Epithelial cell of prostate (primary cell): ENCODE measurements at regions not wholly inside any gene's neighbourhood (a gene's known extent, or its start where the extent isn't known, plus 50 kb on each side); places are given as distances from the start of the nearest gene placed in this dataset.
"Not testable (repeated sequence)": the region's sequence is repeated elsewhere in the genome, so short reads cannot be mapped to it uniquely, and the experiment has no call there.

Experiments
- DNase-seq: peaks from one replicate; pipeline ENCODE4 v3.0.0-alpha.2; 2011; ENCODE audit warnings: low read depth, low spot score
- H3K27ac ChIP-seq: fragments of 450-650 bp; 2 replicates; pipeline ENCODE4 v1.5.1; 2017; ENCODE audit warnings: mild to moderate bottlenecking

DNA sequence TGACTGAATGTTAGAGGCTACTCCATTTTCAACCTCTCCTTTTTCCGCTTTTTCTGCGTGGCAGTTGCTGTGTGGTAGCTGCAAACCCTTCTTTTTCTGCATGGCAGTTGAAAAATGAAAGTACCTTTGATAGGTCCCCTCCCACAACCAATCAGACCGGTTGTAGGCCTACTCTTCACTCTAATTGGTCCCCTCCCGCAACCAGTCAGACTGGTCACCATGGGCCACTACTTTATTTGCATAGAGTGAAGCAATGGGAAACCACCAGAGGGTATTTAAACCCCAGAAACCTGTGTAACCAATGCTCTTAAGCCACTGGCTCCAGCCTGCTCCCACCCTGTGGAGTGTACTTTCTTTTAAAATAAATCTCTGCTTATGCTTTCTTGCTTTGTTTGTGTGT, 877.8 kb downstream of the FAM133A start:
- no peak for DNase-seq
- H3K27ac ChIP-seq: no peak overlapping the region

- no peak for DNase-seq
- no peak overlapping the region for H3K27ac ChIP-seq
Observed at GRCh38 chrX:94560930-94561329, 886.9 kb downstream of the FAM133A start.

DNA sequence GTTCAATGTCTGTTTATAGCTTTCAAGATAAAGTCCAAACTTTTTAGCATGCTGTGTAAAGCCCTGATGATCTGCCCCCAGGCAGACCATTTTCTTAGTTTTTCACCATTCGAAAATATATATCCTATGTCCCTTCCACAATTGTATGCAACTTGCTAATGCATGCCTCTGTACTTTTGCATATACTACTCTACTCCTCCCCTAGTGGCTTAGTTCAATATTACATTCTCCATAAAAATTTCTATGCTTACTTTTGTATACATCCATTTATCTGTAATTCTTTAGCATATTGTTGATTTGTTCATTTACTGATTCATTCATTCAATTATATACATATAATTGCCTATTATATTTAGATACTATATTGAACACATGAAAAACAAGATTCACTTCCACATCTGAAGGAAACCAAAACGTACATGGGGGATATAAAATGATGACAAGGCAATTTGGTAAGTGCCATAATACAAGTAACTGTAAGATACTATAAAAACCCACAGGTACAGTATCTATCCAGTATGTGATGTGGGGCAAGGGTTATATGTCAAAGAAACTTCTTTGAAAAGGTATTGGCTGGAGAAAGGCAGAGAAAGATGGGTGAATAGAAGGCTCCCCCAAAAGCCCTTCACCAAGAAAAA, 902.5 kb downstream of the FAM133A start:
- H3K27ac ChIP-seq: no peak overlapping the region
- no peak for DNase-seq

- no peak overlapping the region for H3K27ac ChIP-seq
- DNase-seq: no peak
Observed at GRCh38 chrX:94600077-94600476, 926.1 kb downstream of the FAM133A start.

- H3K27ac ChIP-seq: no peak overlapping the region
- DNase-seq: no peak
Observed at GRCh38 chrX:94612140-94612539, 938.1 kb downstream of the FAM133A start.

- no peak overlapping the region for H3K27ac ChIP-seq
- DNase-seq: no peak
Observed at GRCh38 chrX:94633237-94633636, 959.2 kb downstream of the FAM133A start.

DNA sequence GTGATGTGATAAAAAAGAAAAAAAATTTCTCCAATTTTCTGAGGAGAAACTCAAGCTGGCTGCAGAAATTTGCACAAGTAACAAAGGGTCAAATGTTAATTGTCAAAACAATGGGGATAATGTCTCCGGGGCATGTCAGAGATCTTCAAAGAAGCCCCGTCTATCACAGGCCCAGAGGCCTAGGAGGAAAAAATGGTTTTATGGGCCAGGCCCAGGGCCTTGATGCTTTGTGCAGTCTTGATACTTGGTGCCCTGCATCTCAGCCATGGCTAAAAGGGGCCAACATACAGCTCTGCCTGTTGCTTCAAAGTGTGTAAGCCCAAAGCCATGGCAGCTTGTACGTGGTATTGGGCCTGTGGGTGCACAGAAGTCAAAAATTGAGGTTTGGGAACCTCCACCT, 961.0 kb downstream of the FAM133A start:
- no peak overlapping the region for H3K27ac ChIP-seq
- no peak for DNase-seq

DNA sequence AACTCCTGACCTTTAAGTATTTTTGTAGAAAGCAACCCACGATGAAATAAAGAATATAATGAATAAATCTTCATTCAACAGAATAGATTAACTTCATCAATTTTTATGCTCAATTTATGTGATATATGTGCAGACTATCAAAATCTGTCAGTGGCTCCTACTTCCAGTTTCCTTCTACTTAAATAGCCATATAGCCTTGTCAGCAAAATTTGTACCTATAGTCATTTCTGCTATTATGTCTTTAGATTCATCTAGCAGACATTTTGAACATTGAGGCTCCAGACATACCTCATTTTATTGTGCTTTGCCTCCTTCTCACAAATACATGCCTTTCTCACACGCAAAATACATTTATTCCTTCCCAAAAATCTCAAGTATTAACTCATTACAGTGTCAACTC, 971.7 kb downstream of the FAM133A start:
- no peak overlapping the region for H3K27ac ChIP-seq
- no peak for DNase-seq

DNA sequence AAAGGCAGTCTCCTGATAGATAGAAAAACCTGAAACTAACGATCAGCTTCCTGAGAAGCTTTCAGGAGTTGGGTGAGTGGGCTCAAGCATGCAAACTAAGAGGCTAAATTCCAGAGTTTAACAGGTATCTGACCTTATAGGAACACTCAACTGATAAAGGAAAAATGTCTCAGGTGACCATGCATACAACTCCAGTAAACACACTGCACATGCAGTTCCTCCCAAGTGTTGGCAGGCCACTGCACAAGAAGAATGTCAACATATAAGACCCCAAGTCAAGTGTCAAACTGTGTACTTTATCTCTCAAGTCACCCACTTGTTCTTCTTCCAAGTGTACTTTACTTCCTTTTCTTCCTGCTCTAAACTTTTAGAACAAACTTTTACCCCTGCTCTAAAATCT, 981.2 kb downstream of the FAM133A start:
- no peak for DNase-seq

GRCh38 chrX:94662689-94663088, 988.7 kb downstream of the FAM133A start:
- H3K27ac ChIP-seq: no peak overlapping the region
- DNase-seq: no peak

More for the DNA sequence above, 981.2 kb downstream of the FAM133A start:
- H3K27ac ChIP-seq: no peak overlapping the region

- DNase-seq: no peak
- no peak overlapping the region for H3K27ac ChIP-seq
Observed at GRCh38 chrX:94676285-94676684, 1002.3 kb downstream of the FAM133A start.

- H3K27ac ChIP-seq: no peak overlapping the region
- no peak for DNase-seq
Observed at GRCh38 chrX:94686071-94686470, 1012.1 kb downstream of the FAM133A start.

DNA sequence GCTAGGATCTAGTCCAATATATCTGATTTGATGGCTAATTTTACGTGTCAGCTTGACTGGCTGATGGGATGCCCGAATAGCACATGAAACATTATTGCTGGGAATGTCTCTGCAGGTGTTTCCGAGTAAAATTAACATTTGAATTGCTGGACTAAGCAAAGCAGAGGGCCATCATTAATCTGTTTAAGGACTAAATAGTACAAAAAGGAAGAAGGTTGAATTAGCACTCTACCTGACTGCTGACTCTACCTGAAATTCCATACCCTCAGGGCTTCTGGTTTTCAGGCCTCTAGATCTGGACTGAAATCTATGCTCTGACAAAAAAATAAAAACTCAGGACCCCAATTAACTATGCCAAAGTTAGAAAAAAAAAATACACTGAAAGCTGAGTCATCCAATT, 1021.9 kb downstream of the FAM133A start:
- no peak overlapping the region for H3K27ac ChIP-seq
- DNase-seq: no peak

DNA sequence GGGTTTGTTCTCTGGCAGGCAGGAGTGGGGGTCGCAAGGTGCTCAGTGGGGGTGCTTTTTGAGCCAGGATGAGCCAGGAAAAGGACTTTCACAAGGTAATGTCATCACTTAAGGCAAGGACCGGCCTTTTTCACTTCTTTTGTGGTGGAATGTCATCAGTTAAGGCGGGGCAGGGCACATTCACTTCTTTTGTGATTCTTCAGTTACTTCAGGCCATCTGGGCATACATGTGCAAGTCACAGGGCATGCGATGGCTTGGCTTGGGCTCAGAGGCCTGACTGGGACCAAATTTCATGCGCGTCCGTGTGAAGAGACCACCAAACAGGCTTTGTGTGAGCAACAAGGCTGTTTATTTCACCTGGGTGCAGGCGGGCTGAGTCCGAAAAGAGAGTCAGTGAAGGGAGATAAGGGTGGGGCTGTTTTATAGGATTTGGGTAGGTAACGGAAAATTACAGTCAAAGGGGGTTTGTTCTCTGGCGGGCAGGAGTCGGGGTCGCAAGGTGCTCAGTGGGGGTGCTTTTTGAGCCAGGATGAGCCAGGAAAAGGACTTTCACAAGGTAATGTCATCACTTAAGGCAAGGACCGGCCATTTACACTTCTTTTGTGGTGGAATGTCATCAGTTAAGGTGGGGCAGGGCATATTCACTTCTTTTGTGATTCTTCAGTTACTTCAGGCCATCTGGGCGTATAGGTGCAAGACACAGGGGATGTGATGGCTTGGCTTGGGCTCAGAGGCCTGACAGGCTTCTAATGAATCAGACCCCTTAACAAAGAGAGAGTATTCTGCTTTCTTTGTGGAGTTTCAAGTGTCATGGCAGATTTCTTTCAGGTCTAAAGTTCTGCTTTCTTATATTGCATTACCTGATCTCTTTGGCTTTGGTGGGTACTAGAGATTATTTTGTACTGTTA, 1030.6 kb downstream of the FAM133A start:
- not testable (repeated sequence) for DNase-seq, H3K27ac ChIP-seq

DNA sequence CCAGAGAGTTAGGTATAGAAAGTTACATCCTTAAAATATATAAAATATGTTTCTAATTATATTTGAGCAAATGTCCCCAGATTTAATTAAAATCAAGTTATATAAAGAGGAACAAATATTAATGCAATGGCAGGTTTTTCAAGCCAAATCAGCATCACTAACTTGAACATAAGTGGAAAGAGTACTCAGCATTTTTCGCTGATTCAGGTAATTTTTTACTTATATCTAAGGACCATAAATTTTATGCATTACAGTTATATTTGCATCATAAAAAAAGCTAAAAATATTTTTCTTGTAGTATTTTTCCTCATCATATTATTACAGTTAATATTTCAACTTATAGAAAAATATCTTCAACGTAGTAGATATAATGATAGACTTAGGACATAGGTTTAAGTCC, 1047.4 kb downstream of the FAM133A start:
- H3K27ac ChIP-seq: no peak overlapping the region
- no peak for DNase-seq

GRCh38 chrX:94722578-94722977, 1048.6 kb downstream of the FAM133A start:
- no peak overlapping the region for H3K27ac ChIP-seq
- DNase-seq: no peak

- H3K27ac ChIP-seq: no peak overlapping the region
- DNase-seq: no peak
Observed at GRCh38 chrX:94742772-94743171, 1068.8 kb downstream of the FAM133A start.

DNA sequence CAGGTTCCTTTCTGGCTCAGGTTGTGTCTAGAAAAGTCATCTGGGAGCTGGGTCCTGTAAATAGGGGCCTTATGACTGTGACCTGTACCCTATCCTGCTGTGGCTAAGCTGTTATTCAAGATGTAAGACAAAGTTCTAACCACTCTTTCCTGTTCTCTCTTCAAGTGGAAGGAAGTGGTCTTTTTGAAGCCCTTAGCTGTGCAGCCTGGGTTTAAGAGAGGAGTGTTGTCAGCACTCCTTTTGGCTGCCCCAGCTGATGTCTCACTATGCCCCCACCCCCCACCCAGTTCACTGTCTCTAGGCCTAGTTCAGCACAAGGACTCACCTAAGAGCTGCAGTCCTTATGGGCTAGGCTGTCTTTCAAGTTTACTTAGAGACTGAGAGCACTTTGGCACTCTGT, 1069.5 kb downstream of the FAM133A start:
- no peak for DNase-seq
- H3K27ac ChIP-seq: no peak overlapping the region

DNA sequence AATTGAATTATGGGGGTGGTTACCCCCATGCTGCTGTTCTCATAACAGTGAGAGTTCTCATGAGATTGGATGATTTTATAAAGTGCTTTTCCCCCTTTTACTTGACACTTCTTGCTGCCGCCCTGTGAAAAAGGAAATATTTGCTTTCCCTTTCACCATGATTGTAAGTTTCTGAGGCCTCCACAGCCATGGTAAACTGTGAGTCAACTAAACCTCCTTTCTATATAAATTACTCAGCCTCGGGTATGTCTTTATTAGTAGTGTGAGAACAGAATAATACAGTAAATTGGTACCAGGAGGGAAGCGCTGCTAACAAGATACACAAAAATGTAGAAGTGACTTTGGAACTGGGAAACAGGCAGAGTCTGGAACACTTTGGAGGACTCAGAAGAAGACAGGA, 1070.8 kb downstream of the FAM133A start:
- DNase-seq: no peak
- no peak overlapping the region for H3K27ac ChIP-seq

DNA sequence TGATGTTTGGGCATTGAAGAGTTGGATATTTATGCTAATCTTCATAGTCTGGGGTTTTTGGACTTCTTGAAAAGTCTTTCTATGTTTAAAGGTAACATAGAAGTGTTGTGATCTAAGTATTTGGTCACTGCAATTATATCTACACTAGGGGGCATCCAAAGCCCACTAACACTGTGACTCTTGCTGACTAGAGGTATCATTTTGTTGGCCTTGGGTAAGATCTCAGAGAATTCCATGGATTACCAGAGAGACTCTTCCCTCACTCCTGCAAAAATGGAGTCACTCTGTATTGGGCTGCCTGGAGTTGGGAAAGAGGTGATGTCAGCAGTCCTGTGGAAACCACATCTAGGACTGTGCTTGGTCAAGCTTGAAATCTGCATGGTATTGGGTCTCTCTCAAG, 1077.6 kb downstream of the FAM133A start:
- H3K27ac ChIP-seq: no peak overlapping the region

GRCh38 chrX:94752434-94753169, 1078.6 kb downstream of the FAM133A start:
- no peak for DNase-seq
- H3K27ac ChIP-seq: no peak overlapping the region

More for the DNA sequence above, 1077.6 kb downstream of the FAM133A start:
- DNase-seq: no peak
